ENCODE measurements at regions not wholly inside any gene's neighbourhood (a gene's known extent, or its start where the extent isn't known, plus 50 kb on each side); places are given as distances from the start of the nearest gene placed in this dataset.

DNA sequence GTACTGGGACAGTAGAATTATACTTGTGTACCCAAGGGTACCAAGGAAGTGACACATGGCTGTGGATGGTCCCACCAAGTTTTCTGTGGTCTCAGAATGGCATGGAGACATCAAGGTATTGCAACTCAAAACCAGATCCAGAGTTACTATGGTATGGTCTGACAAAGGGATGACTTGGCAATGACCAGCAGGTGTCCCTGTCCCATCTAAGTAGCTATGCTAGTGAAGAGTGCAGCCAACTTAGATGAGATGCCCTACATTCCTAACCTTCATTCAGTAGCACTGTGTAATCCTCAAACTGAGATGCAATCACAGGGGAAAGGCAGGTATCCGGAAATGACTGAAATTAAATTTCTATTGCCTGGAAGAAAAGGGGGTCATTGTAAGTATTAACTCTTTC lies 188.7 kb upstream of the TMEM260 start:
- TF ChIP-seq RAD21 (IDR thresholded peaks at IDR 0.05; ENCODE audit: low read depth) = no peak
- TF ChIP-seq, protein P1, sequence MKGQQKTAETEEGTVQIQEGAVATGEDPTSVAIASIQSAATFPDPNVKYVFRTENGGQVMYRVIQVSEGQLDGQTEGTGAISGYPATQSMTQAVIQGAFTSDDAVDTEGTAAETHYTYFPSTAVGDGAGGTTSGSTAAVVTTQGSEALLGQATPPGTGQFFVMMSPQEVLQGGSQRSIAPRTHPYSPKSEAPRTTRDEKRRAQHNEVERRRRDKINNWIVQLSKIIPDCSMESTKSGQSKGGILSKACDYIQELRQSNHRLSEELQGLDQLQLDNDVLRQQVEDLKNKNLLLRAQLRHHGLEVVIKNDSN (IDR thresholded peaks at IDR 0.05) = no peak
- no peak for TF ChIP-seq CEBPB (IDR thresholded peaks at IDR 0.05)
- TF ChIP-seq NFIC (IDR thresholded peaks at IDR 0.05) = no peak
- TF ChIP-seq EP300 (IDR thresholded peaks at IDR 0.05; ENCODE audit: borderline replicate concordance) = no peak
- no peak for TF ChIP-seq TCF12 (IDR thresholded peaks at IDR 0.05; ENCODE audit: low read depth)
- no peak for TF ChIP-seq YY1 (IDR thresholded peaks at IDR 0.05; ENCODE audit: low read depth)
- TF ChIP-seq, protein P2, sequence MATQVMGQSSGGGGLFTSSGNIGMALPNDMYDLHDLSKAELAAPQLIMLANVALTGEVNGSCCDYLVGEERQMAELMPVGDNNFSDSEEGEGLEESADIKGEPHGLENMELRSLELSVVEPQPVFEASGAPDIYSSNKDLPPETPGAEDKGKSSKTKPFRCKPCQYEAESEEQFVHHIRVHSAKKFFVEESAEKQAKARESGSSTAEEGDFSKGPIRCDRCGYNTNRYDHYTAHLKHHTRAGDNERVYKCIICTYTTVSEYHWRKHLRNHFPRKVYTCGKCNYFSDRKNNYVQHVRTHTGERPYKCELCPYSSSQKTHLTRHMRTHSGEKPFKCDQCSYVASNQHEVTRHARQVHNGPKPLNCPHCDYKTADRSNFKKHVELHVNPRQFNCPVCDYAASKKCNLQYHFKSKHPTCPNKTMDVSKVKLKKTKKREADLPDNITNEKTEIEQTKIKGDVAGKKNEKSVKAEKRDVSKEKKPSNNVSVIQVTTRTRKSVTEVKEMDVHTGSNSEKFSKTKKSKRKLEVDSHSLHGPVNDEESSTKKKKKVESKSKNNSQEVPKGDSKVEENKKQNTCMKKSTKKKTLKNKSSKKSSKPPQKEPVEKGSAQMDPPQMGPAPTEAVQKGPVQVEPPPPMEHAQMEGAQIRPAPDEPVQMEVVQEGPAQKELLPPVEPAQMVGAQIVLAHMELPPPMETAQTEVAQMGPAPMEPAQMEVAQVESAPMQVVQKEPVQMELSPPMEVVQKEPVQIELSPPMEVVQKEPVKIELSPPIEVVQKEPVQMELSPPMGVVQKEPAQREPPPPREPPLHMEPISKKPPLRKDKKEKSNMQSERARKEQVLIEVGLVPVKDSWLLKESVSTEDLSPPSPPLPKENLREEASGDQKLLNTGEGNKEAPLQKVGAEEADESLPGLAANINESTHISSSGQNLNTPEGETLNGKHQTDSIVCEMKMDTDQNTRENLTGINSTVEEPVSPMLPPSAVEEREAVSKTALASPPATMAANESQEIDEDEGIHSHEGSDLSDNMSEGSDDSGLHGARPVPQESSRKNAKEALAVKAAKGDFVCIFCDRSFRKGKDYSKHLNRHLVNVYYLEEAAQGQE (IDR thresholded peaks at IDR 0.05; ENCODE audit: low read depth) = no peak
- no peak for TF ChIP-seq TAF1 (IDR thresholded peaks at IDR 0.05; ENCODE audit: low read depth)
- TF ChIP-seq, protein P3, sequence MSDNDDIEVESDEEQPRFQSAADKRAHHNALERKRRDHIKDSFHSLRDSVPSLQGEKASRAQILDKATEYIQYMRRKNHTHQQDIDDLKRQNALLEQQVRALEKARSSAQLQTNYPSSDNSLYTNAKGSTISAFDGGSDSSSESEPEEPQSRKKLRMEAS (IDR thresholded peaks at IDR 0.05) = no peak
- no peak for TF ChIP-seq EGR1 (IDR thresholded peaks at IDR 0.05)
- no peak for TF ChIP-seq FOXM1 (IDR thresholded peaks at IDR 0.05; ENCODE audit: borderline replicate concordance, low read depth)
- no peak for TF ChIP-seq TEAD4 (IDR thresholded peaks at IDR 0.05)
- no peak for TF ChIP-seq CREB1 (IDR thresholded peaks at IDR 0.05; ENCODE audit: low read depth)
